Urinary bladder (tissue), 3 donors: ENCODE measurements at regions not wholly inside any gene's neighbourhood (a gene's known extent, or its start where the extent isn't known, plus 50 kb on each side); places are given as distances from the start of the nearest gene placed in this dataset.

Experiments
- DNase-seq: peaks from one replicate; pipeline ENCODE4 v3.0.0-alpha.2; 2015; ENCODE audit errors: extremely low spot score
- H3K27ac ChIP-seq: one replicate; pipeline ENCODE4 v1.5.1; 2013; ENCODE audit warnings: low read depth, mild to moderate bottlenecking, moderate library complexity
- H3K36me3 ChIP-seq: one replicate; pipeline ENCODE4 v1.6.1; 2013; ENCODE audit warnings: mild to moderate bottlenecking, moderate library complexity; ENCODE audit not compliant: insufficient read depth
- H3K4me1 ChIP-seq: one replicate; pipeline ENCODE4 v1.6.1; 2013; ENCODE audit warnings: mild to moderate bottlenecking, moderate library complexity; ENCODE audit not compliant: insufficient read depth
- H3K4me3 ChIP-seq: one replicate; pipeline ENCODE4 v1.5.1; 2013; ENCODE audit warnings: low read depth, low read length
- WGBS: extraction: QIAGEN DNeasy Blood & Tissue Kit; methylation state at CpG from one replicate; pipeline ENCODE4 v1.1.7; 2013; 5-methylcytosine and 5-hydroxymethylcytosine counted together
- donor health status: healthy with polysubstance abuse.
- donor health status: healthy.

DNA sequence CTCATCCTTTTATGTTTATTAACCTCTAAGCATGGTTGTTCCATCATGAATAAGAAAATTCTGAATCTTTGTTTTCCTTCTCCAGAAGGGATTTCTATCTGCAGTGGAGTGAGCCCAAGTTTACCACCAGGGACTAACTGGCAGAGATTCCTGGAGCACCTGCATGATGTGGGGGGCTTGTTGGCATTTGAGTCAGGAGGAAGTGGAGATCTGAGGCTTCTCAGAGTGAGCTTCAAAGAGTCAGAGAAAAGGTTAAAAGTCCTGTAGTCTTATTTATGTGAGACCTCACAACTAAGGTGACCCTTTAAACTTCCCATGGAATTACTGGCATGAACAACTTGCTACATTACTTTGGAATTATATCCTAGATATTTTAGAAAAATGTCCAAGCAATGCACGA, 138.1 kb upstream of the SLC24A3 start:
- Histone ChIP-seq H3K4me1 (no peaks in the 10 kb centered on the region), H3K4me3 (no peak overlapping the region), H3K36me3 (no peaks in the 10 kb centered on the region), H3K27ac (no peak overlapping the region)
- WGBS, result 87% methylated on average over 1 of the region's 1 CpG
- DNase-seq, result no peak

DNA sequence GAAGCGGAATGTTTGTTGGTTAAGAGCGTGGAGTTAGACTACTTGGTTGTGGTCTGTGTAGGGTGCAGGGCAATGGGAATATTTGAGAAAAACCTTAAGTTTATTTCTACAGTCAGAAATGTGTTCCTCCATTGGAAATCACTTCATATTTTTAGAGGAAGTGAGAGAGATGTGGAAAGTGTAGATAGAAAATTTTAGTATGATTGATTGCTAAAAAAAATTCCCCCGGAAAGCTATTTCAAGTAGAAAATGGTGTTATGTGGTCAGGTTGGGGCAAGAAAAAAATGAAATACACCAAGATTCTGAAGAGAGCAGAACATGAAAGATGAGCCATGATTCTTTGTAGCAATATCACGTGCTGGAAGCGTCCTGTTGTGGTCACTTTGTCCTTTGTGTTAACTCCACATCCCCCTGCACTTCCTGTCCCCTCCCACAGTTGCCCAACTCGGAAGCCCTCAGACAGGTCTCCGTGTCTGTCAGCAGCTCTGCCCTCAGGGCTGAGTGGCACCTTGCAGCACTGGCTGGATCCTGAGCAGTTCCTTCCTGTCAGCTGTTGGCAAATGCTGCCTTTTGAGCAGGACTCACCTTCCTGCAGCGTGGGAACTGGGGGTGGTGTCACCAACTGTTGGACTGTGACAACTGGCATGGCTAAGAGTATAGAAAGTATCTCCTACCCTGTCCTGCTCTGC, 137.5 kb upstream of the SLC24A3 start:
- no peaks in the 10 kb centered on the region for H3K4me1 ChIP-seq
- no peak overlapping the region for H3K27ac ChIP-seq
- no peak overlapping the region for H3K4me3 ChIP-seq
- no peak for DNase-seq
- 66% methylated on average over 8 of the region's 8 CpGs for WGBS
- no peaks in the 10 kb centered on the region for H3K36me3 ChIP-seq

DNA sequence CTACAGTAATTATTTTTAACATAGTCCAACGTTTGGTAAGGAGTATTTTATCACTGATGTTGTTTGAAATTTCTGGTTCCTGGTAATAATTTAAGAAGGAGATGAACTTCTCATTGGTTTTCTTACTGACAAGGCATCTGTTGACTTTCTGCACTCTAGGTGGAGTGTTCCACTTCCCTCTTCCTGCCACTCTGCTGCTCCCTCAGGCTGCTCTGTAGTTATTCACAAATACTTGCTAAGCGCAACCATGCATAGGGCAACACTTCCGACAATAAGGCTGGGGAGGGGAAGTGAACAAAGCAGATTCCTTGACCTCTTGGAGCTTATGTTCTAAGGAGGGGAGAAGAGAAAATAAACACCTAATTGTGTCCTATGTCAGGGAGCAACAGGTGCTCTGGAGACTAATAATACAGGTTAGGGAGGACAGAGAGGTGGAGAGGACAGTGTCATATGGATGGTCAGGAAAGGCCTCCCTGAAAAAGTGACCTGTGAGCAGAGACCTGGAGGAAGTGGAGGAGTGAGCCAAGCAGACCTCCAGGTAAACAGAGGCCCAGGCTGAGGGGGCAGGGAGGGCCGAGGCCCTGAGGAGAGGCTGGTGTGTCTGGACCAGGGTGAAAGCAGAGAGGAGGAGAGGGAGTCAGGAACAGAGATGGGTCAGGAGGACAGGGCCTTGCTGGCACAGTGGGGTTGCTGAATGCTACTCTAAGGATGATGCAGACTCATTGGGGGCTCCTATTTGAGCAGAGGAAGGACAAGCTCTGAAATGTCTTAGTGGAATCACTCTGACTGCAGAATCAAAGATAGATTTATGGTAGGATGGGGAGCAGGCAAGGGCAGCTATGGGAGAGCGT, 134.8 kb upstream of the SLC24A3 start:
- WGBS, result 81% methylated on average over 5 of the region's 5 CpGs
- DNase-seq, result no peak
- H3K4me1 ChIP-seq, result no peaks in the 10 kb centered on the region
- H3K4me3 ChIP-seq, result no peak overlapping the region
- H3K27ac ChIP-seq, result no peak overlapping the region
- H3K36me3 ChIP-seq, result no peaks in the 10 kb centered on the region

DNA sequence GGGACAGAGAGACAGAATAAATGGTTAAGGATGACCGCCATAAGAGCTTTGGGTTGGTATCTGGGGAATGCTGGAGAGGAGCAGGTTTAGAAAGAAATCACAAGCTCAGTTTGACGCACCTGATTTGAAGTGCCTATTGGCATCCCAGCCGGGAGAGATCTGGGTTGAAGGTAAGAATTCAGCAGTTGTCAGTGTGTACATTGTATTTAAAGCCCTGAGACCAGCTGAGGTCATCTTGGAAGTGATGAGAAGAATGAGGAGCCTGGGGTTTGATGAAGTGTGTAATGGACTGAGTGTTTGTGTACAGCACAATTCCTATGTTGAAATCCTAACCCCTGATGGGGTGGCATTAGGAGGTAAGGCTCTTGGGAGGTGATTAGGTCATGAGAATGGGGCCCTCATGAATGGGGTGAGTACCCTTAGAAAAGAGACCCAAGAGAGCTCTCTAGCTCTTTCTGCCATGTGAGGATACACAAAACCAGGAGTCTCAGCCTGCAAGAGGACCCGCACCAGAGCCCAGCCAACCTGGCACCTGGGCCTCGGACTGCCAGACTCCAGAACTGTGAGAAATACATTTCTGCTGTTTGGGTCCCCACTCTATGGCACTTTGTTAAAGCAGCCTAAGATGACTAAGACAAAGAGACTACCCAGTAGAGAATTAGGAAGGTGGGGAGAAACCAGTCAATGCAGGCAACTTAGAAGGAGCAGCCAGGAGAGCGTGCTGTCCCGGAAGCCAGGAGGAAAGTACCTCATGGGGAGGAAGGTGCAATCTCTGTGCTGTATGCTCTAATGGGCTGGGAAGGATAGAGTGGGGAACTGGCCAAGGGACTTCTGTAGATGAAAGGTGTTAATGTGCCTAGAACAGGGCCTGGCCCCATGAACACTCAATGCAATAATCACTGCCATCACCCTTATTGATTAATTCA, 133.7 kb upstream of the SLC24A3 start:
- no peak for DNase-seq
- WGBS, result 86% methylated on average over 7 of the region's 7 CpGs
- Histone ChIP-seq H3K36me3 (no peaks in the 10 kb centered on the region), H3K27ac (no peak overlapping the region), H3K4me3 (no peak overlapping the region), H3K4me1 (no peaks in the 10 kb centered on the region)

DNA sequence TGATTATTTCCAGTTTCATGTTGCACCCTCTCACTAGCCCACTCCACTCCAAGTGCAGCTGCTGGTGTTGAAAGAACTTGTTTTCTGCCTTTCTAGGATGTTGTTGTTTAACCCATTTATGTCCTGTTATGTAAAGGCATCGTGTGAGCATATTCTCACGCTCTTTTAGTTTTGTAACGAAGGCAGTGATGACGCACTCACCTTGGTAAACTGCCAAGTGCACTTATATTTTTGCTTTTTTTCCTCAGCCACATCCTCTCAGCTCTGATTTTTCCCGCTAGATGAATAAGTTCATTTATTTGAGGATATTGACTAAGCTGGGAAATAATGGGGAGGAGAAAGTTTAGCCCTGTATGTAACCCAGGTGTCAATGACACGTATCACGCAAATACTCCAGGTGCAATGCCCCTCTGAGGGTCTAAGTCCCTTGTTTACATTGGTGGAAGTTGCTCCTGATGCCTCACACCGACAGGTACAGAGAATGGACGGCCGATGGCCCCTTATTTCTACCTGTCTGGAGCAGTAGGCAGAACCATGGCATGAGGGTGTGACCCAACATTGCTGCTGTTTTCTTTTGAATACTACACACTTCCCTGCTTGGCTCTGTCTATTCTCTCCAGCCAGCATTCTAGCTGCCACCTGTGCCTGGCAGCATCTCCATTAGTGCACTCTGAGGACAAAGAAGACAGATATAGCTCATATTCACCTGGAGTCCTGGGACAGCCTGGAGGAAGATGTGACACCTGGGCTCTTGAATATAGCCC, 132.7 kb upstream of the SLC24A3 start:
- 79% methylated on average over 10 of the region's 10 CpGs for WGBS
- H3K27ac ChIP-seq, result no peak overlapping the region
- H3K36me3 ChIP-seq, result no peaks in the 10 kb centered on the region
- H3K4me1 ChIP-seq, result no peaks in the 10 kb centered on the region
- no peak for DNase-seq
- H3K4me3 ChIP-seq, result no peak overlapping the region

DNA sequence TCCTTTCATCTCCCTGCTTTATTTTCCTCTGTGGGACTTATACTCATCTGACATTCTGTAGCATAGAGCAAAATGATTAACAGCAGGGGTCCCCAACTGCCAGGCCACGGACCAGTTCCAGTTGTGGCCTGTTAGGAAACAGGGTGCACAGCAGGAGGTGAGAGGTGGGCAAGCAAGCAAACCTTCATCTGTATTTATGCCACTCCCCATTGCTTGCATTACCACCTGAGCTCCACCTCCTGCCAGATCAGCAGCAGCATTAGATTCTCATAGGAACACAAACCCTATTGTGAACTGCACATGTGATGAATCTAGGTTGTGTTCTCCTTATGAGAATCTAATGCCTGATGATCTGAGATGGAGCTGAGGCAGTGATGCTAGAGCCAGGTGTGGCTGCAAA, 130.5 kb upstream of the SLC24A3 start:
- Histone ChIP-seq H3K36me3 (no peaks in the 10 kb centered on the region), H3K4me3 (no peak overlapping the region), H3K4me1 (no peaks in the 10 kb centered on the region), H3K27ac (no peak overlapping the region)
- 88% methylated on average over 1 of the region's 1 CpG for WGBS
- DNase-seq, result no peak

DNA sequence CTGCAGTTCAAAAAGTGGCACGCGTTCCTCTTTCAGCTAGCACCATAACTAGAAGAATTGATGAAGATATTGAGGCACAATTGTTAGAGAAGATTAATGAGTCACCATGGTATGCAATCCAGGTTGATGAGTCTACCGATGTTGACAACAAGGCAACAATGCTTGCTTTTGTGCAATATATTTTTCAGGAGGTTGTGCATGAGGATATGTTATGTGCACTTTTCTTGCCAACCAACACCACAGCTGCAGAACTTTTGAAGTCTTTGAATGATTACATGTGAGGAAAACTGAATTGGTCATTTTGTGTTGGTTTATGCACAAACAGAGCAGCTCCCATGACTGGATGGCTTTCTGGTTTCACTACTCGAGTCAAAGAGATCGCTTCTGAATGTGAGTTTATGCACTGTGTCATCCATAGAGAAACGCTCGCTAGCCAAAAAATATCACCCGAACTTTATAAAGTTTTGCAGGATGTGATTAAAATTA, 129.3 kb upstream of the SLC24A3 start:
- Histone ChIP-seq H3K4me1 (no peaks in the 10 kb centered on the region), H3K27ac (no peak overlapping the region), H3K4me3 (no peak overlapping the region), H3K36me3 (no peaks in the 10 kb centered on the region)
- no peak for DNase-seq
- 82% methylated on average over 8 of the region's 8 CpGs for WGBS

DNA sequence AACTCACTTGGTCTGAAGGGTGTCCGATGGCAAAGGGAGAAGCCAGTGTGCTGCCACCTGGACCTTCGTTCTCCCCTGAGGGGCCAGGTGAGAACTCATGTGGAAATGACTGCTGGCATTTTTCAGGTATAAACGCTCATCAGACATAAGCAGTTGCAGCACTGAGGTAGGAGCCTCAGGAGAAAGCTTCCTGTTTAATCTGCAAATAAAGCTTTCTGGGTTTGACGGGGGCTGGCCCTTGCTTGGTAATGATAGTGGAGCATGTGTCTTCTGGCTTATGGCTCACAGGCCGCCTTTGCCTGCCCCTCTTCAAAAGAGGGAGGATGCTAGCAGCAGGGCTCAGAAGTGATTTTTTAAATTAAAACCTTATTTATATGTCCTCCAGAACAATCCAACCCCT, 122.1 kb upstream of the SLC24A3 start:
- no peak overlapping the region for H3K27ac ChIP-seq
- H3K4me1 ChIP-seq, result no peaks in the 10 kb centered on the region
- no peak overlapping the region for H3K4me3 ChIP-seq
- WGBS, result 86% methylated on average over 5 of the region's 5 CpGs
- no peak for DNase-seq
- no peaks in the 10 kb centered on the region for H3K36me3 ChIP-seq

DNA sequence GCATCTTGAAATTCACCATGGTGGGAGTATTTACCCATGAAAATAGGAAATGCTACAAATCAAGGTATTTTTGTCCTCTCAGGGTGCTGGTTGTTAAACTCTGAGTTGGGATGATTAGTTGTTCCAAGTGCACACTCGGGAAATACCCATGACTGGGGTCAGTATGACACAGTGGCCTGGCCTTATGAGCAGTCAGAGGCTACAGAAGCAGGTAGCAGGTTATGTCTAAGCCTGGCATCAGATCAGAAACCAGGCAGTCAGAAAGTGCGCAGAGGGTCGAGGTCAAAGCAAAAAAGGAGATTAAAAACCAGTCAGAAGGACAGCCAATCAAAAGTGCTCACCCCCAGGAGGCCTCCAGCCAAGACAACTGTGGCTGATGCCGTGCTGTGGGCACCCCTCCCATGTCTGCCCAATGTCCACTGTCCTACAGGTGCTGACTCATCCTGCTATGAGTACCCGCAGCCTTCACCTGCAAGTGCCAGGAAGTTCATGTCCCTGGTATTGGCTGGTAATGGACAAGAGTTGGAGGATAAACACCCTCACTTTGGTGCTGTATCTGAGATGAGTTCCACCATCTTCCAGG, 117.4 kb upstream of the SLC24A3 start:
- H3K36me3 ChIP-seq, result no peaks in the 10 kb centered on the region
- no peak for DNase-seq
- H3K4me3 ChIP-seq, result no peak overlapping the region
- no peak overlapping the region for H3K27ac ChIP-seq
- no peaks in the 10 kb centered on the region for H3K4me1 ChIP-seq
- 84% methylated on average over 5 of the region's 5 CpGs for WGBS

DNA sequence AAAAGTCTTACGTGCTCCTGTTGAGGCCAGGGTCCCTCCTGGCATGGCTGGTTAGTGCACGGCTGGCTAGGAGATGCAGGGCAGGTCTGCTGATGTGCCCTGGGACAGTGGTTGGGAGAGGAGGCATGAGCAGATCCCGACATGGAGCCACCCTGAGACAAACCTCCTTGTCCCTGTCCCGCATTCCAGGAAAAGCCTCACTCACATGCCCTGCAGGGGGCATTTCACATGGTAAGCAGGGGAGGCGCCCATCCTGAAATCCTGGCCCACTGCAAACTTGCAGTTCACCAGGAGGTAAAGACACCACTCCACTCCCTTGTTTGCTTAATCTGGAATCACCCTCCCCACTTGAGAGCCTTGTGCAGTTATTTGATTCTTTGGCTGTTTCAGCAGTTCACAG, 116.7 kb upstream of the SLC24A3 start:
- H3K4me1 ChIP-seq, result no peaks in the 10 kb centered on the region
- H3K36me3 ChIP-seq, result no peaks in the 10 kb centered on the region
- 80% methylated on average over 5 of the region's 5 CpGs for WGBS
- H3K4me3 ChIP-seq, result no peak overlapping the region
- no peak for DNase-seq
- H3K27ac ChIP-seq, result no peak overlapping the region

DNA sequence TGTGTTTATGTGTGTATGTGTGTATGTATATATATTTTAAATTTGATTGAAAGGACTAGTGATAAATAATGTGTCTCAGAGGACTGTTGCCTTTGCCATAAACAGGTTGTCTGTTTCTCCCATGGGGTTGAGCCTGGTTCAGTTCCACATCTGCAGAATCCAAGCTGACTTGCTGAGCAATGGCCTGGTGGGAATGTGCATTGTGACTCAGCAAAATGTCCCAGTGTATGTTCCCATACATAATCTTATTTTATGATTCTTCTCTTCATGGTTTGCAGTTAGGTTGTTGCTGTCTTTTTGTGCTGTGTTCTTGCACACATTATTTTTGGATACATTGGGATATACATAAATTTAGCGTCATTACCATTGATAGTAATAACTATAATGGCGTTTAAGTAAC, 115.6 kb upstream of the SLC24A3 start:
- Histone ChIP-seq H3K27ac (no peak overlapping the region), H3K4me1 (no peaks in the 10 kb centered on the region), H3K4me3 (no peak overlapping the region), H3K36me3 (no peaks in the 10 kb centered on the region)
- 93% methylated on average over 2 of the region's 2 CpGs for WGBS
- no peak for DNase-seq

DNA sequence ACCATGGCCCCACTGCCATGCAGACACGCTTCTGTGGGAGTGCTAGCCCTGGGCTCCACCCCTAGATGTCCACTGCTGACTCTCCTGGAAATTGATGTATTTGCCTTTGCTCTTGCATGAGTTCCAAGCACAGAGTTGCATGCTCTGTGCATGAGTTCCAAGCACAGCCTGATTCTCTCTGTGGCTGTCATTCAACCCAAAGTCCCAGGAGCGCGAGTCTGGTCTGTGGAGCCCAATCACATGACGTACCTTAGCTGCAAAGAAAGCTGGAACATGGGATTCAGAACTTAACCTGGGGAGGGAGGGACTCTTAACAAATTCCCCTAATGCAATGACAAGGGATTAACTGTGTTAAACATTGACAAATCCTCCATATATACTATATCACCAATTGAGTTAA, 114.3 kb upstream of the SLC24A3 start:
- DNase-seq, result no peak
- Histone ChIP-seq H3K36me3 (no peaks in the 10 kb centered on the region), H3K4me3 (no peak overlapping the region), H3K4me1 (no peaks in the 10 kb centered on the region), H3K27ac (no peak overlapping the region)
- 91% methylated on average over 4 of the region's 4 CpGs for WGBS
